HG03521 (cell line): ENCODE measurements at regions not wholly inside any gene's neighbourhood (a gene's known extent, or its start where the extent isn't known, plus 50 kb on each side); places are given as distances from the start of the nearest gene placed in this dataset.
"Not testable (repeated sequence)": the region's sequence is repeated elsewhere in the genome, so short reads cannot be mapped to it uniquely, and the experiment has no call there.

ENCODE experiments used
- ATAC-seq: cut with Tn5 transposase; IDR thresholded peaks from one replicate; pipeline ENCODE4 v1.9.1; 2021; ENCODE audit warnings: mild to moderate bottlenecking, moderate library complexity; ENCODE audit not compliant: unreplicated experiment

DNA sequence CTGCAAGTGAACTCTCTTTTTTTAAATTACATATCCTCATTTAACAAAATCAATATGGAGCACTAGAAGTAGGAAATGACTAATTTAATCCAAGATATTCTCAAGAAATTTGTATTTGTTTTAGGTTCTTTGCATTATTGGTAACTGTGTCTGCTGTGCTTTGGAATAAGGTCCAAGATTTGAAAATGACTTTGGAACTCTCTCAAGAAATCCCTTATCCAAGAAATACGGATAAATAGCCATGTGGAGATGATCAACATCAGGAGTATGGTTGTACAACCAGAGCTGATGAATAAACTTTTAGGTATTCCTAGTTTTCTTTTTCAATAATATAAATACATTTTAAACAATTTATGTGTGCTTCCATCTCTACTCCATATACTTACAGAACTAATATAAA, 279.9 kb upstream of the SEMA3C start:
- no peak for ATAC-seq

DNA sequence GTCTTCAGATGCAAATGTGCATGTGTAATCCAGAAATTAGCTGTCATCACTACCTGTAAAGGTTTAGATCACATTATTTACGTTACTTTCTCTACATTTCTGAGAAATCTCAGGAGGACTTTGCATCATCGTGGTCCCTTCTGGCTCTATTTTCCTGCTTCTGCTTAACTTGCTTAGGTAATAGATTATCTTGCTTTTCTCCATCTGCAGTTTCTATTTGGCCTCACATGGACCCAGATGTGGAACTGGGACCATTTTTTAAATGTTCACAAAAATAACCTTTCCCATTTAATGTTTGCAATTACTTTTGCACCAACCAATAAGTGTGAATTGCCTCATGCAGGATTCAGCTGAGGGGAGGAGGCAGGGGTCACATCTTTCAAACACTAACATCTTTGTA, 278.4 kb upstream of the SEMA3C start:
- ATAC-seq, result no peak

DNA sequence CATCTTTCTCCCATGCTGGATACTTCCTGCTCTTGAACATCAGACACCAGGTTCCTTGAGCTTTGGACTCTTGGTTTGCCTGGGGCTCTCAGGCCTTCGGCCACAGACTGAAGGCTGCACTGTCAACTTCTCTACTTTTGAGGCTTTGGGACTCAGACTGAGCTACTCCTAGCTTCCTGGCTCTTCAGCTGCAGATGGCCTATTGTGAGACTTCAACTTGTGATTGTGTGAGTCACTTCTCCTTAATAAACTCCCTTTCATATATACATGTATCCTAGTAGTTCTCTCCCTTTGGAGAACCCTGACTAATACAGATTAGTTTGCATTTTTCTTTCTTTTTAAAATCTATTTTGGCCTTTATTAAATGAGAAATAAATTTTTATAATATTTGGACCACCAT, 276.2 kb upstream of the SEMA3C start:
- no peak for ATAC-seq

DNA sequence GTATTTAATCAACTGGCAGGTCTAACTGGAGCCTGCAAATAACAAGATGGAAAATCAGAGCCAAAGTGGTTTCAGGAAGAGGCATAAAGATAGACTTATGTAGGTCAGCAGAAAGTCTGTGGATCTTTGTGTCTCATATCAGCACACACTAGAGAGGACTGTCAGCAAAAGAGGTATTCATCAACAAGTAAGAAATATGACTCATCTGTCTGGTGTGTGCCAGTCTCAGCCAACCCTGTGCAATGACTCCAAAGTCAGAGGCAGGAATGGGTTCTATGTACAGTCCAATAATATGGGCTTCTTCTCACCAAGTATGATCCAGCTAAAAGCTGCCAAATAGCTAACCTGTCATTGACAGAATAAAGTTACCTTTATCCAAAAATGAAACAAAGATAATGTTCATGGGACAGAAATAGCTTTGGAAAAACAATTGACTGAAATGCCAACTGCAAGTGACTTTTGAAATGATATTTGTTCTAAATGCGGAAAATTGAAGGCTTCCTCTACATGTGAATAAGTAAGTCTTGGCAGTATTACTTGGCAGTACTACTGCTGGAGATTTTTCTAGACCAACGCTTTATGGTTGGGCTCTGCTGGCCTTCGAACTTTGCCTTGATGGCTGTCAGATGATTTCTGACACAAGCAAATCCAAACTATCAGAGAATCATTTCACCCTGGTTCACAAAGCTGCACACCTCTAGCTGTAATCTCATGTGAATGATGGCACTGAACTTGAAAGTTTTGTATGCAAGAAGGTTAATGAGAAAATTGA, 272.3 kb upstream of the SEMA3C start:
- ATAC-seq, result no peak

DNA sequence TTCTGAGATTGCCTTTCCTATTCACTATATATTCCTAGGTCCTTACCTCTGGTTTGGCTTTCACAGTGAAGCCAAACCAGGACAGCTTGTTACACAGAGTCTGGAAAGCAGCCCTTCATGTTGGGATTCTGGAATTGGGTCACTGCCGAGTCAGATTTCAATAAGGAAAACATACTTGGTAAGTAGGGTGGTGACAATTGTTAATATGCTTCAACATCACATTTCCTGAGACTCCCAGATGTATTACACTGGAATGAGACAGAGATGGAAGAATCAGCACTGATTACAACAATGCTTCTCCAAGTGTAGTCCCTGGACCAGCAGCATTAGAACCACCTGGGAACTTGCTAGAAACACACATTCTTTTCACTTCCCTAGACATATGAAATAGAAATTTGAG, 268.9 kb upstream of the SEMA3C start:
- ATAC-seq, result no peak

DNA sequence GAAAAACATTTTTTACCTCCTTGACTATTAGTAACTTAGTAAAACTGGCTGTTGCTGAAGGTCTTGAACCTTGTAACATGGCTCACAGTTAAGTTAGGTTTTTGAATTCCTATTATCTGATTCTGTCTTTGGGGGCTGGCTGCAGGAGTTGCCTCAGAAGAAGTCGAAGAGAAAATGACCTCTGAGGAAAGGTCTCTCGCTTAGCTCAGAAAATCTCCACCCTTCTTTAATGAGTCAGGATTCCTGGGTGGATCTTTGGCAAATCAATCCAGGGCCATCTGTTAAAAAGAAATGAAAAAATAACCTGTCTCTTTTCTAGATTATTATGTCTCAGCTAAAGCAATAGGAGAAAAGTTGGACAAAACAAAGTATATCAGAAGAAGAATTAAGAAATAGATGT, 267.8 kb upstream of the SEMA3C start:
- ATAC-seq, result no peak

DNA sequence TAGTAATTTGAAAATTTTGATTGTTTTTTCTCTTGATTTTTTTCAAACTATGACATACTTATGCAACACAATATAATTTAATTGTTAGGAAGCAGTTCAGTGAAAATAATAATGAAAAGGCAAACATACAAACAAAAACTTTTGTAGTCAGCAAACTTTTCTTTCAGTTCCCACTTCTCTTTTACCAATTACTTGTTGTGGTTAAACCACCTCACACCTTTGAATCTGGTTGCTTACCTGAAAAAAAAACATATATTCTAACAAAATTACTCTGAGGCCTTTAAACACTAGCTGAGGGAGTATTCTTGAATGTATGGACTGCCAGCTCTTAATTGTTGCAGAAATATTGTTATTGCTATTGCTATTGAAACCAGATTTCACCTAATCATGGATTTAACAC, 266.2 kb upstream of the SEMA3C start:
- no peak for ATAC-seq

DNA sequence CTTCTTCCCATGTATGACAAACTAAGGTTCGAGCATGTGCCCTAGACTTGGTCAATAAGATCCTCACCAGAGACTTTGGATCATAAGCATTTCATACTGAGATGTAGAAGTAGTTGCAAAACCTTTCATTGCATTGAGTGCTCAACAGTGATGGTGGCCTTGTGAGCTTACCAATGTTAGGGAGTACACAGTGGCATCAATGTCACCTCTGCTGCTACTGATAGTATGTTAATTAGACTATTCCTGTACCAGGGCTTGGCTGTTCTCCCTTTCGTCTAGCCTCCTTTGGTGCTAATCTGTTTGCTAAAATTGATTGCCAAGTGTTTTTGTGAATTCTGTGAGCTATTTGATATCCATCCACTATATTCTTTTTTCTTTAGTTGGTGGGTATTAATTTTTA, 264.5 kb upstream of the SEMA3C start:
- ATAC-seq, result no peak

DNA sequence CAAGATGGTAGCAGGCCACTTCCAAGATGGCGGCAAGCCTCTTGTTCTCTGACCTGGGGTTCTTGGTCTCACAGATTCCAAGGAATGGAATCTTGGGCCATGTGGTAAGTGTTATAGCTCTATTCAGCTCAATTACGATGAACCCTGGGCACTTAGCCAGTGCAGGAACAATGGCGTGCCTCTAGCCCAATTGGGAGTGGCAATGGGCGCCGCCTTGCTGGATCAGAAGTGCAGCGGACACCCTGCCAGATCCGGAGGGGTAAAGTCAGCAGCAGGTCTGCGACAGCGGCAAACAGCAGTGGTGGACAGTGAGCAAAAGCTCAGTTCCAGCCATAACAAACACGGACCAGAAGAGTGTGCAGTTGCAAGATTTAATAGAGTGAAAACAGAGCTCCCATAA, 263.2 kb upstream of the SEMA3C start:
- ATAC-seq, result not testable (repeated sequence)

DNA sequence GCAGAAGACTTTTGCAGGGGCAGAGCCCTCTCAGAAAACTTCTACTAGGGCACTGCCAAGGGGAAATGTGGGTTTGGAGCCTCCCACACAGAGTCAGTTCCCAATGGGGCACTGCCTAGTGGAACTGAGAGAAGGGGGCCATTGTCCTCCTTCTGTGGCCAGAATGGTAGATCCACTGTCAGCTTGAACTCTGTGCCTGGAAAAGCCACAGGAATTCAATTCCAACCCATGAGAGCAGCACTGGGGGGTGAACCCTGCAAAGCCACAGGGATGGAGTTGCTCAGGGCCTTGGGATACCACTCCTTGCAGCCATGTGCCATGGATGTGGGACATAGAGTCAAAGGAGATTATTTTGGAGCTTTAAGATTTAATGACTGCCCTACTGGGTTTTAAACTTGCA, 262.2 kb upstream of the SEMA3C start:
- no peak for ATAC-seq

DNA sequence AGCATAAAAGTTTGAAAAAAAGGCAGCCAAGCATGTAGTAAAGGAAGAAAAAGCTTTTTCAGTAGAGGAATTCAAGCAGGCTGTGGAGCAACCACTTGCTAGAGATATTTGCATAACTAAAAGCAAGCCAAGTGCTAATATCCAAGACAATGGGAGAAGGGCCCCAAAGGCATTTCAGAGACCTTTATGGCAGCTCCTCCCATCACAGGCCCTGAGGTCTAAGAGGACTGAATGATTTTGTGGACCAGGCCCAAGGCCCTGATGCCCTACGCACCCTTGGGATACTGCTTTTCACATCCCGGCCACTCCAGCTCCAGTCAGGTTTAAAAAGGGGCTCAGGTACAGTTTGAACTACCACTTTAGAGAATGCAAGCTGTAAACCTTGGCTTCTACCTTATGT, 261.7 kb upstream of the SEMA3C start:
- ATAC-seq, result no peak

DNA sequence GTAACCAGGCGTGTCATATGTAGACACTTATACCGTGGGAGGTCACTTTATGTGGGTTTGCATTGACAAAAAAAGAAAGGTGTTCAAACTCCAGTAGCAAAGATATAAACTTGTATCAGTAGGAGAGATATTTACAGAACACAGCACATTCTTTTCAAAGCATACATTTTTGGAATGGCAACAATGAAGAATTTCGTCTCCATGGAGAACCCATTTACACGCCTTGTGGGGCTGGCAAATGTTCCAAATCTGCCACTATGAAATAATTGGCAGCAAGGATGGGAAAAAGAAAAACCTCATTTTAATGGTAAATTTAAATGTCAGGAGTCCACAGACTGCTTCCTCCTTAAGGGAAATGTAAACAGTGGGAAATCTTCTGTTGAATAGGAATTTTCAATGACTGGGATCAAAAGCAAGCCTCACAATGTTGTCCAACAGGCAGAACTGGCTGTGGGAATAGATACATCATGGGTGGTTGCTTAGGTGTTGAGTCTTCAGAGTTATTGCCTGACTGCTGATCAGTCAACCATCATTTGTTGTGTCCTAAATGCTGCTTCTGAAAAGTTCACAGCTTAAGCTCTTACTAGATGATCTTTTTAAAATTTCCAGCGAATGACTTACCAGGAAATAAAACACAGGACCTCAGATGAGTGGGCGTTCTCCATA, 256.6 kb upstream of the SEMA3C start:
- no peak for ATAC-seq

DNA sequence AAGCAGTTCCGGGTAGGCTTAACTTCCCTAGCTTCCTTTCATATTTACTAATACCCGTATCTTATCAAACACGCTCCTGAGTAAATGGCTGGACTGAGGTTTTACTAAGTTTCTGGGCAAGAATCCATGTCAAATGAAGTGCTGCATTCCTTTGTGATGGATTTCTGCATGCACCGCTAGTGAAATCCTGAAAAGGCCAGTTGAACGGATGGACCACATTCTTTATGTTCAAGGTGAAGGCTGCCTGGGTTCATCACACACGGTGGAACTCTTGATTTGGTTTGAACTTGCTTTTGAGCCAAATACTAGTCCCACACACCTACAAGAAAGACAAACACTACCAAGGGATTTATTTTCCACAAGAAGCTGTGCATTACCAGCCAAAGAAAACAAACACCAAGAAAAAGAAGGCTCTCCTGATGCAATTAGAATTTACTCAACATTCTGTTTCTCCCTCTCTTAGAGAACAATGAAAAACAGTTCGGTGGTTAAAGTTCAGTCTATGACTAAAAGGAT, 255.0 kb upstream of the SEMA3C start:
- no peak for ATAC-seq

DNA sequence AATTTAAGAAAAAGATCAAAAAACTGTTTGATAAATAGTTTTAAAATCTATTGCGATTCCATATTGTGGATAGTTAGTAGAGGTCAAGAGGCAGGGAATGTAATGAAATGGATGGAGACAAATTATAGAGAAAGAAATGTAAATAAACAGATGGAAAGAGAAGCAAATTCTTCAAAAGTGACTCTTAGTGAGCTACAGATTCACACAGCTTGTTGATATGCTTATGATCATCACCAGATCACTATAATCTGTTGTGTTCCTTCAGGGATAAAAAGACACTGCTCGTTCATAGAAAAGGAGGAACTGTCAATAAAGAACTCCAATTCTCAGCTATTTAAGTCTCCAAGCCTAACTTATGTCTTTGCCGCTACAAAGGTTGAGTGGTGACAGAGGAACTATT, 251.4 kb upstream of the SEMA3C start:
- no peak for ATAC-seq

DNA sequence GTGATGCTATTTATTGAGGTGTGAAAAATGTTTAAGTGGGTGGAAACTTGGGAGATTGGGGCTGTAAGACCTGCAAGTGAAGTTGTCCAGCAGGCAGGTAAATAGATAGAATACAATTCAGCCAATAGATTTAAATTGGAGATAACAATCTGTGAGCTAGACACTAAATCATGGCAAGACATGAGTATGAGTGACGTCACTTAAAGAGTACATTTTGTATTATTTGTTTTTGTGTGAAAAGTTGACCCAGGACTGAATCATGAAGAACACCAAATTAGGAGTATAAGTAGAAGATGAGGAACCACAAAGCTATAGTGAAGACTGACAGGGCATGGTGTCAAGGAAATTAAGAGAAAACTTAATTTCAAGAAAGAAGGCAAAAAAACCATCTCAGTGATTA, 249.1 kb upstream of the SEMA3C start:
- ATAC-seq, result no peak

DNA sequence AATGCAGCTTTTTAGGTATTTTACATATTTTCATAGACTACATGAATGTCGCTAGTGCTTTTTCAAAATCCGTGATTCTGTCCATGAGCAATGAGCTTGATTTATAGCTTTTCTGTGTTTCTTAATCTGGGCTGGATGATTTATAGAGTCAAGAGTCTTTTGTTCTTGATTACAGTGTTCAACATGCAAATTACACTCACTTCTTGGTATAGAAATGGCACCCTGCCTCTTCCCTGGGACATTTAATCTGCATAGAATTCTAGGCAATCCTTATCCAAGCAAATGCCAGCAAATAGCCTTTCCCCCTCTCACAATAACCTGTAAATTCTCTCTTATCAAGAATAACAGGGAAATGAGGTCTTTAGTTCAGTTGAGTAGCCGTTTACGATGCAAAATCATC, 246.2 kb upstream of the SEMA3C start:
- no peak for ATAC-seq

DNA sequence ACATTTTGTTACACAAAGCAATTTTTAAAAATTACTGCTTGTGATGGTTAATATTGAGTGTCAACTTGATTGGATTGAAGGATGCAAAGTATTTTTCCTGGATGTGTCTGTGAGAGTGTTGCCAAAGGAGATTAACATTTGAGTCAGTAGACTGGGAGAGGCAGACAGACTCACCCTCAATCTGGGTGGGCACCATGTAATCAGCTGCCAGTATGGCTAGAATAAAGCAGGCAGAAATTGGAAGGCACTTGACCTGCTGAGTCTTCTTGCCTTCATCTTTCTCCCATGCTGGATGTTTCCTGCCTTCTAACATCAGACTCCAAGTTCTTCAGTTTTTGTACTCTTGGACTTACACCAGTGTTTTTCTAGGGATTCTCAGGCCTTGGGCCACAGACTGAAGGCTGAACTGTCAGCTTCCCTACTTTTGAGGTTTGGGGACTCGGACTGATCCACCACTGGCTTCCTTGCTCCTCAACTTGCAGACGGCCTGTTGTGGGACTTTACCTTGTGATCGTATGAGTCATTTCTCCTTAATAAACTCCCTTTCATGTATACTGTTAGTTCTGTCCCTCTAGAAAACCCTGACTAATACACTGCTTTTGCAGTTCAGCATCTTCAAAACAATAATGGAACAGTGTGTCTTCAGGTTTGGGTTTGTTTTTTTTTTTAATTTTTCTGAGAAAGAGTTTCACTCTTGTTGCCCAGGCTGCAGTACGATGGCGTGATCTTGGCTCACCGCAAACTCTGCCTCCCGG, 244.1 kb upstream of the SEMA3C start:
- no peak for ATAC-seq

DNA sequence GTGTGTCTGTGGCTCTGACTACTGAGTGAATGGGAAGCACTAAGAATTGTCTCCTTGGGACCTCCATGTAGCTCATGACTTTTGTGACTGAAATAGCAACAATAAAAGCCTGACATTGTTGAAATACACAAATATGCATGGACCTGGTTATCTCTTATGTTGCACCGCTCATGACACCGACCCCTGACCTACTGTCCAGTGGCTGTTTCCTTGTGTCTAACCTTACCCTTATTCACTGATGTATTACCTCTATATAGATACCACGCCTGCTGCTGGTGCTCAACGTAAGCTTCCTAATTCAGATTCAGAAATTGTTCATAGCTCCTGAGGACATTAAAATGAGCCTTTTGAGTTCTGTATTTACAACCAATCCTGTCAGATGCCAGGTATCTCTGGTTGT, 243.4 kb upstream of the SEMA3C start:
- no peak for ATAC-seq

DNA sequence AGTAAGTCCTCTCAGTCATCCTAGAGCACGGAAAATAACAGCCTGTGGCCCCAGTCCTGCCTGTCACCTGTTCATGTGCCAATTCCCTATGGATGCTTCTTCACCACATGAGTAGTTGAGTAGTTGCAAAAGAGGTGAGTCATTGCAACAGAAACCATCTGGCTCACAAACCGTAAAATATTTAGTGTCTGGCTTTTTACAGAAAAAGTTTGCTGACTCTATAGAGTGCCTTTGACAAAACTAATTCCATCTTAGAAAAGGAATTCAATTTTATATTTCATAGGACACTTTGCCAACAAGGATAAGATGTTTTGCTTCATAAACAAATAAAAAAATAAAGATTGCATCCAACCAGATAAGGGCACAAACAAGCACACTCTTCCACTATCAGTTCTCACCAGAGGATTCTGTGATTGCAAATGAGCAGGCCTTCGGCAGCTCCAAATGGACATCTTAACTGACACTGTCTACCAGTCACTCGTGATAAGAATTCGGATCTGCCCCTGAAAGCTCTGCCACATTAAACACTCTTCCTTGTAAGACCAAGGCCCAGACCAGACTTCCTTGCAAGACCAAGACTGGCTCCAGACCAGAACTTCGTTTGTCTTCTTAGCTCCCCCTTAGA, 242.7 kb upstream of the SEMA3C start:
- no peak for ATAC-seq

DNA sequence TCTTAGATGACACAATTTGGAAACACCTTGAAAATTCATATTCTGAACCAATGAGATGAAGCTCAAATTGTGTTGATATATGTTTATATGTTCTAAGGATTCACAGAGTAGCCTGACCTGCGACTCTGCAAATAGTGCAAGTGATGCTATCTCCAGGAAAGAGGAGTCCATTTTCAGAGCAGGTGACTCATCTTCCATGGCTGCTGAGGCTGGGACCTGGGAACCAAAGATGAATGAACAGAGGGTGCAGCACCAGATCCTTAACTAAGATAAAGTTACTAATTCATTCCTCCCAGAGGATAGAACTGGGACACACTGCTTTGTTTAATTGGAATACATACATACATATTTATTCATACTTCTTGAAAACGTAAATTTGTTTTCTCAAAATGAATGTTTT, 240.6 kb upstream of the SEMA3C start:
- ATAC-seq, result no peak

DNA sequence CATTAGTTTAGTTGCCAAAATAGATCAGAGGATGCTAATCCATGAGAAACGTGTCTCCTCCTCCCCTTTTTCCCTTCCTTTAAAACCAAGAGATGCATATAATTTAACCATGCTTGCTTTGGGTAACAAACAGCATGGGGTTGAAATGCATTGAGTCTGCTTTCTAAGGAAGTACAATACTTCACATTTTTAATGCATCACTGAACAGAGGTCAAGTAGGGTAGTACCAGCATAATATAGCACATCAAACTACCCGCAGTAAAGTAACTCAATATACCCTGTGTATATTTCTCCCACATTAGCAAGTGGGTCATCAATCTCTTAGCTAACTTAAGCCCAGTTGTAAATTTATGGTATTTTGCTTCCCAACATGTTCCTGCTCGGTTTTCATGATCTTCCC, 239.3 kb upstream of the SEMA3C start:
- no peak for ATAC-seq
